DND-41 (cell line): ENCODE measurements at regions not wholly inside any gene's neighbourhood (a gene's known extent, or its start where the extent isn't known, plus 50 kb on each side); places are given as distances from the start of the nearest gene placed in this dataset.

Experiments
- ATAC-seq: fragments of 200-7000 bp; cut with Tn5 transposase; 3 replicates; pipeline ENCODE4 v1.9.1; 2021; ENCODE audit warnings: low read depth; ENCODE audit not compliant: insufficient read depth
- DNase-seq: peaks from one replicate; pipeline ENCODE4 v3.0.0-alpha.2; 2020
- H2AFZ ChIP-seq: 2 replicates; pipeline ENCODE4 v1.6.0; 2012; ENCODE audit warnings: low read depth, low read length
- H3K27ac ChIP-seq: 2 replicates; pipeline ENCODE4 v1.5.1; 2012; ENCODE audit warnings: low read length, inconsistent platforms
- H3K27me3 ChIP-seq: fragments of 200-600 bp; sonication (generic); 2 replicates; pipeline ENCODE4 v1.6.0; 2012; ENCODE audit warnings: low read length, mild to moderate bottlenecking, inconsistent platforms; ENCODE audit not compliant: insufficient read depth, poor library complexity
- H3K36me3 ChIP-seq: 2 replicates; pipeline ENCODE4 v1.5.1; 2012; ENCODE audit warnings: low read length, inconsistent platforms; ENCODE audit not compliant: insufficient read depth
- H3K4me1 ChIP-seq: 2 replicates; pipeline ENCODE4 v1.5.1; 2012; ENCODE audit warnings: mild to moderate bottlenecking, low read length; ENCODE audit not compliant: insufficient read depth
- H3K4me2 ChIP-seq: 2 replicates; pipeline ENCODE4 v1.6.0; 2012; ENCODE audit warnings: mild to moderate bottlenecking, moderate library complexity, low read length, inconsistent platforms; ENCODE audit not compliant: insufficient read depth
- H3K4me3 ChIP-seq, 2 experiments: fragments of 200-600 bp in 1 of 2; shearing (Covaris generic) in 1 of 2; 2 replicates each; pipeline ENCODE4 v1.5.1; 2012 to 2016; ENCODE audit warnings: inconsistent platforms in 2 of 2, low read length in 2 of 2, mild to moderate bottlenecking in 2 of 2, low read depth in 1 of 2, moderate library complexity in 1 of 2
- H3K79me2 ChIP-seq: 2 replicates; pipeline ENCODE4 v1.6.0; 2012; ENCODE audit warnings: low read length, inconsistent platforms; ENCODE audit not compliant: insufficient read depth
- H3K9ac ChIP-seq: 2 replicates; pipeline ENCODE4 v1.6.0; 2012; ENCODE audit warnings: low read depth, mild to moderate bottlenecking, inconsistent platforms, low read length, moderate library complexity
- H3K9me3 ChIP-seq: 2 replicates; pipeline ENCODE4 v1.5.1; 2012; ENCODE audit warnings: low read length, moderate library complexity, mild to moderate bottlenecking, inconsistent platforms; ENCODE audit not compliant: insufficient read depth, severe bottlenecking
- H4K20me1 ChIP-seq: 2 replicates; pipeline ENCODE4 v1.6.0; 2012; ENCODE audit warnings: low read length; ENCODE audit not compliant: insufficient read depth
- CTCF ChIP-seq: IDR thresholded peaks from 2 replicates; pipeline ENCODE4 v1.5.1; 2012; ENCODE audit warnings: borderline replicate concordance, low read length, moderate library complexity, mild to moderate bottlenecking; ENCODE audit not compliant: poor library complexity, severe bottlenecking; ENCODE audit errors: extremely low read depth
- EZH2 ChIP-seq: IDR thresholded peaks from 3 replicates; pipeline ENCODE4 v1.6.1; 2012; ENCODE audit warnings: borderline replicate concordance, low read depth, mild to moderate bottlenecking, moderate library complexity, low read length, inconsistent platforms; ENCODE audit not compliant: severe bottlenecking

DNA sequence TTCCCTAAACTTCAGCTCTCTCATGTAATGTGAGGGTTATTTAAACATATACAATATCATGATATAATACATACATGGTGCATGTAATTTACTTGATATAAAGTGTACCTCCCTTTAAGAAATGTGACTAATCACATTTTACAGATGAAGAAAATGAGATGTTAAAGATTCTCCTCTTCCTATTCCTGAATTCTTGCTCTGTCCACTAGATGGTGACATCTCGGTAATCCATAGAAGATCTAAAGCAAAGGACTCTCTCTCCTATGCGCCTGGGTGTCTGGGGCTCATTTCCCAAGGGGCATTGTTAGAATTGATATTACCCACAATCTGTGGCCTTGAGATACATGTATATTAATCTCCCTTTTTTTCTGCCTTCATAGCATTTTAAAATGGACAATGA, 804.9 kb downstream of the RAB28 start:
- TF ChIP-seq EZH2: no peak
- peak; percentile 28 for TF ChIP-seq CTCF
- Histone ChIP-seq H3K36me3 (no peaks in the 10 kb centered on the region), H3K9me3 (peaks cover 9% of the 10 kb centered on the region), H2AFZ (no peak overlapping the region), H3K9ac (no peak overlapping the region), H3K27me3 (no peaks in the 10 kb centered on the region), H3K79me2 (no peaks in the 10 kb centered on the region), H3K4me1 (no peaks in the 10 kb centered on the region), H3K4me2 (no peak overlapping the region), H3K4me3 (no peak overlapping the region), H4K20me1 (no peaks in the 10 kb centered on the region), H3K27ac (no peak overlapping the region)
- ATAC-seq (no peak), DNase-seq (no peak)

DNA sequence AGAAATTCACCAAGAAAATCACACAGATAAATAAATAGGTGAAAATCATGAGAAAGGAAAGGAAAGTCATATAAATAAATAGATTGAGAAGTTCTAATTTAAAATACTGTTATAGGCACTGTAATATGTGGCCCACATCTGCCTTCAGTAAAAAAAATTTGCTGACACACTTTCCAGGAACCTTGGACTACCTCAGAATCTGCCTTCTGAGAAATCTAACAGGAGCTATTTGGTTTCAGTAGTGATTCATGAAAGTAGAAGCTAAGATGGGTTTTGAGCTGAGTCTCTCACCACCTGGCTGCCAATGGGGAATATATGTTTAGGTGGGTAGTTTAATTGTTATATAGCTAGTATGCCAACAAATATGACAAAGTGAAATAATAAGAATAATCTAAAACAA, 810.0 kb downstream of the RAB28 start:
- Histone ChIP-seq H3K9me3 (peaks cover 9% of the 10 kb centered on the region), H3K4me3 (no peak overlapping the region), H3K27me3 (no peaks in the 10 kb centered on the region), H3K9ac (no peak overlapping the region), H3K4me1 (no peaks in the 10 kb centered on the region), H3K4me2 (no peak overlapping the region), H3K79me2 (no peaks in the 10 kb centered on the region), H3K36me3 (no peaks in the 10 kb centered on the region), H4K20me1 (no peaks in the 10 kb centered on the region), H3K27ac (no peak overlapping the region), H2AFZ (no peak overlapping the region)
- DNase-seq: no peak
- ATAC-seq: no peak
- TF ChIP-seq CTCF: no peak
- no peak for TF ChIP-seq EZH2

DNA sequence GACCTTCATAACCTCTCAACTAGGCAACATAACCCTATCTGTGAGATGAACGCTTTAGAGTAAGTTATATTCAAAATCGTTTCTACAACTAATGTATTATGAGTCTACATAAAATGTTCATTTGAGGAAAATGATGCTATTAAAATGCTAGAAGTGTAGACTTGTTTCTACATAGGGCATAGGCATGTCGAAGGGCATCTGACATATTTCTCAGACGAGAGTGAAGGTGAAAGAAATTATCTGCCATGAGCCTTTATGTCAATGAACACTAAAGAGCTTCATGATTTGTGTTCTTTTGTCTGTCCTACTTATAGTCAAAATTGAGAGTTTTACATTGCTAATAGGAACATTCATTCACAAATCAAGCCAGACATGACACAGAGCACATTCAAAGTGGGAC, 811.8 kb downstream of the RAB28 start:
- Histone ChIP-seq H3K4me1 (no peaks in the 10 kb centered on the region), H3K79me2 (no peaks in the 10 kb centered on the region), H3K27me3 (no peaks in the 10 kb centered on the region), H3K9me3 (peaks cover 9% of the 10 kb centered on the region), H2AFZ (no peak overlapping the region), H4K20me1 (no peaks in the 10 kb centered on the region), H3K36me3 (no peaks in the 10 kb centered on the region), H3K4me3 (no peak overlapping the region), H3K27ac (no peak overlapping the region), H3K9ac (no peak overlapping the region), H3K4me2 (no peak overlapping the region)
- ATAC-seq (no peak), DNase-seq (no peak)
- TF ChIP-seq CTCF: no peak
- TF ChIP-seq EZH2: no peak

DNA sequence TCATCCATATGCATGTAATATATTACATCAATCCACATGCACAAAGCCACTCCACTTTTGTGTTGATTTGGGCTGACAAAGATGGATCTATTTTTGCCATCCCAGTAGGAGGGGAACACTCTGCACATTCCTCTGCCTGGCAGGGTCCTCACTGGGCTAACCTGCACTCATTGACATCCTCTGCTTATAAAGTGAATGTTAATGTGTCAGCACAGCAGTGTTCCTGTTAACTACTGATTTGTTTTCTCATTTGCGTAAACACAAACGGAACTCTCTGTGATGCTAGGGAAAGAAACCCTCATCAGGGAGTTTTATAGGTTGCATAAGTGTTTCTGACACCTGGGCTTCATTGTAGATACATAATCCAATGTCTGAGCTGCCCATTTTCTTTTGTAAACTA, 826.0 kb downstream of the RAB28 start:
- Histone ChIP-seq H3K27me3 (no peaks in the 10 kb centered on the region), H3K27ac (no peak overlapping the region), H3K4me1 (no peaks in the 10 kb centered on the region), H3K4me2 (no peak overlapping the region), H3K79me2 (no peaks in the 10 kb centered on the region), H4K20me1 (no peaks in the 10 kb centered on the region), H3K9me3 (no peaks in the 10 kb centered on the region), H2AFZ (no peak overlapping the region), H3K9ac (no peak overlapping the region), H3K36me3 (no peaks in the 10 kb centered on the region), H3K4me3 (no peak overlapping the region)
- DNase-seq: no peak
- ATAC-seq: no peak
- TF ChIP-seq CTCF: no peak
- no peak for TF ChIP-seq EZH2
